ENCODE measurements at regions not wholly inside any gene's neighbourhood (a gene's known extent, or its start where the extent isn't known, plus 50 kb on each side); places are given as distances from the start of the nearest gene placed in this dataset.

DNA sequence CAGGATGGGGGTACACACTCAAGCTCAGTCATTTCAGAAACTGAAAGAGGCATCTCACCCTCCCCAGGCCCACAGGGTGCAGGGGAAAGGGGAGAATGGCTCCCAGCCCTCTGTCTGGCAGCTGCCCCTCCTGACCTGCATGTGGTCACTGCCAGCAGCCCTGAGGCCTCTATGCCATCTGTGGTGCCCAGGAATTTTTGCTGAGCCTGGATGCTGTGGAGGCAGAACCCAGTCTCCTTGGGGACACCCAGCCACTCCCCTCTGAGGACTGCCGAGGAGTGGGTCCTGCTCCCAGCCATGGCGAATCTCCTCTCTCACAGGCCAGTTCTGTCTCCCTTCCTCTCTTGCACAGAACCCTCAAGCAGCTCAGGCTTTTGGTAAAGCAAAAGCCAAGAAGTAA lies 104.0 kb upstream of the ALDH1B1 start:
- no peak for TF ChIP-seq CTCF (IDR thresholded peaks at IDR 0.05; ENCODE audit: insufficient read depth, low read depth, low read length, missing control alignments)
- H3K4me3 ChIP-seq (ENCODE audit: low read length), result no peak overlapping the region
- DNase-seq (ENCODE audit: low read depth), result no peak

DNA sequence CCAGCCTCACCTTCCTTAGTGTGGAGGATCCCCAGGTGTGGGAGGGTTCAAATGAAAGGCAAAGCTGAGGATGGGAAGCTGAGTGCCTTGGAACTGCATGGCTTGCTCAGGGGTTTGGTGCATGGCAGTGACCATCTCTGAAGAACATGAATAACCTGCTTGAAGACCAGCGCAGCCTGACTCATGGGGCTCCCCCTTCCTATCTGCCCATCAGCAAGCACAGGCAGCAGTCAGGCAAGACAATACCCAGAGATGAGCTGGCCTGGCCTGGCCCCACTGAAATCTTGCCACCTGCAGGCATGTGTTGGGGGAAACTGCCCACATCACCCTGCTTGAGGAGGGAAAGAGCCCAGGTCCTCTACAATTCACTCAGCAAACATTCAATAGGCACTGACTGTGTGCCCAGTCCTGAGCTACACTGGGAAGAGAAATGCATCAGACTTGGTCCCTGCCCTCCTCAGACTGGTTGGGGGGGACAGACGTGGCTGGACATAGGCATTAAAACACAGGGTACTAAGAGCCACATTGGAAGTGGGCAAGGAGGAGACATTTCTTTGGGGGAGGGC lies 105.0 kb upstream of the ALDH1B1 start:
- TF ChIP-seq CTCF (IDR thresholded peaks at IDR 0.05; ENCODE audit: insufficient read depth, low read depth, low read length, missing control alignments), result no peak
- DNase-seq (ENCODE audit: low read depth), result peak; percentile 88
- no peak overlapping the region for H3K4me3 ChIP-seq (ENCODE audit: low read length)

DNA sequence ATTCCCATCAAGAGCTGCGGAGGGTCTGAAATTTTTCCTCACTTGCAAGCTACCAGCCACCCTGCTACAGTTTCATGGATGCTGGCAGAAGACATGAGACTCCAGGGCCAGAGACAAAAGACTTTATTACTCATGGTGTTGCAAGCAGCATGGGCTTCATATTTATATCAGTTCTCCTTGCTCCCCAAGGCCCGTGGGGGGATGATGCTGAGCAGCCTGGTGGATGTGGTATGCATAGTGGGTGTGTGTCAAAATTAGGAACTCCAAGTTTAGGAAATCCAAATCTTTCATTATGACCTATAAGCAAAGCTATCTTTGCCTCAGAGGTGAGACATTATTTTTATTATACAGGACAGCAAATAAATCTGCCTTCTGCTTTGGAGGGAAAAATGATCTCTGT lies 105.7 kb upstream of the ALDH1B1 start:
- no peak for DNase-seq (ENCODE audit: low read depth)
- no peak overlapping the region for H3K4me3 ChIP-seq (ENCODE audit: low read length)
- TF ChIP-seq CTCF (IDR thresholded peaks at IDR 0.05; ENCODE audit: insufficient read depth, low read depth, low read length, missing control alignments), result no peak

DNA sequence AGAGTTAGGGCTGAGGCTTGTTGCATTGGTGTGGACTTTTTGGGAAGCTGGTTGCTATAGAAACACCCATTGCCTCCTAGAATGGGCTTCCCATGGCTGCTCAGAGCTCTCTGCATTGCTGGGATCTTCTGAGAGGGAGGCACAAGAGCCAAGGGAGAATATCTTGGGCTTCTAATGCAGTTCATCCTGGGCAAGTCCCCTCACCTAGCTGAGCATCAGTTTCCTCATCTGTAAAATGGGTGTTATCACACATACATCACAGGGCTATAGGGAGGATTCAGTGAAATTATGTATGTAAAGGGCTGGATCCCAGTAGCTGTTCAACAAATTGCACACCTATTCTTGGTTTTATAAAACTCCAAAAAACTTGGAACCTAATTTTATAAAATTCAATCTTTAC lies 106.1 kb upstream of the ALDH1B1 start:
- DNase-seq (ENCODE audit: low read depth), result no peak
- H3K4me3 ChIP-seq (ENCODE audit: low read length), result no peak overlapping the region
- no peak for TF ChIP-seq CTCF (IDR thresholded peaks at IDR 0.05; ENCODE audit: insufficient read depth, low read depth, low read length, missing control alignments)

GRCh38 chr9:38285236-38285635 lies 107.3 kb upstream of the ALDH1B1 start:
- DNase-seq (ENCODE audit: low read depth), result no peak
- no peak for TF ChIP-seq CTCF (IDR thresholded peaks at IDR 0.05; ENCODE audit: insufficient read depth, low read depth, low read length, missing control alignments)
- no peak overlapping the region for H3K4me3 ChIP-seq (ENCODE audit: low read length)

DNA sequence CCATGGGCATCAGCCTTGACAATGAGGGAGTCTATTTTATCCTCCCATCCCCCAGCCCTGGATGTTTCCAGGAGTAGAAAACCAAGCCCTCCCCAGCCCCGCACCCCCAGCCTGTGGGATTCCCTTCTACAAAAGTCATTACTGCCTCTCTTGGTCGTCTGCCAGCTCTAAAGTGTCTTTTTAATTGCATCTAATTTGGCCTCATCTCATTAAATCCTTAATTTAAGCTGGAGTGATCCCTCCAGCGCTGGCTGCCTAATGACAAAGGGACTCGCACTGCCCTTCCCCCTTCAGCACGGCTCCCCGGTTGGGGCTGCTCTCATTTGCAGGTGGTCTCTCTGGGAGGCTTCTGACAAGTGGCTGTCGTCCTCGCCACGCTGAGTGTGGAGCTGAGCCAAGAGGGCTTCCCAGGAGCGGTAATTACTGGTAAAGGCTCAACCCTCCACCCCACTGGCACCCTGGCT lies 107.9 kb upstream of the ALDH1B1 start:
- H3K4me3 ChIP-seq (ENCODE audit: low read length), result no peak overlapping the region
- TF ChIP-seq CTCF (IDR thresholded peaks at IDR 0.05; ENCODE audit: insufficient read depth, low read depth, low read length, missing control alignments), result no peak
- no peak for DNase-seq (ENCODE audit: low read depth)

- no peak for TF ChIP-seq CTCF (IDR thresholded peaks at IDR 0.05; ENCODE audit: insufficient read depth, low read depth, low read length, missing control alignments)
- no peak overlapping the region for H3K4me3 ChIP-seq (ENCODE audit: low read length)
- no peak for DNase-seq (ENCODE audit: low read depth)
Measured at GRCh38 chr9:38284039-38284575, 108.4 kb upstream of the ALDH1B1 start.
